DMS79 (cell line): ENCODE measurements at regions not wholly inside any gene's neighbourhood (a gene's known extent, or its start where the extent isn't known, plus 50 kb on each side); places are given as distances from the start of the nearest gene placed in this dataset.
"Not testable (repeated sequence)": the region's sequence is repeated elsewhere in the genome, so short reads cannot be mapped to it uniquely, and the experiment has no call there.

Experiments used
- DNase-seq: peaks from one replicate; lab custom pipeline; 2025; lab: John Stamatoyannopoulos, UW

DNA sequence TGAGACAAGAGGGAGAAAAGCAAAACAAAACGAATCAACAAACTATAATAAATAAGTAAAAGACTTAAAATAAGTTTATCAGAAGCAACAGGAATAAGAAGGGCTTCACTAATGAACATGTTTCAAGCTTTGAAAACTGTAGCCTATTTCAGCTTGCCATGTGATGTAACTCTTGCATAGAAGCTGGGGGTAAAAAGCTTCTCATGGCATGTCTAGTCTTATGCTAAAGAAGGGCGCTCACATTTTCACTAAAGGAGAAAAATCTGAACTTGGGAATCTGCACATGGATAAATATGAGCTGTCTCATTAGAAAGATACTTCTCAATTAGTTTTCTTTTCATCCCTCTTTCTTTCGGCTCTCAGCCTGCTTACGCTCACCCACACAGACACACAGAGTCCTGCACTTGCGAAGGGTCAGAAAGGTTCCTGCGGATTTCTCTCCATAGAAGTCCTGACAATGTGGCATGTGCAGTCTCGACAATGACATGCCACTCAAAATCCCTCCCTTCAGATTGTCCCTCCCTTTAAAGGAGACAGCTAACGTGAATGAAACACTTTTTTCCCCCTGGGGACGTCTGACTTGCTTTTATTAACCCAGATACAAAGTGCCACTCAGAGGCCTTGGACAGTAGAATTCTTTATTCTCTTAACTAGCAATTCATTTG, 568.9 kb upstream of the NR2F2 start:
- no peak for DNase-seq

DNA sequence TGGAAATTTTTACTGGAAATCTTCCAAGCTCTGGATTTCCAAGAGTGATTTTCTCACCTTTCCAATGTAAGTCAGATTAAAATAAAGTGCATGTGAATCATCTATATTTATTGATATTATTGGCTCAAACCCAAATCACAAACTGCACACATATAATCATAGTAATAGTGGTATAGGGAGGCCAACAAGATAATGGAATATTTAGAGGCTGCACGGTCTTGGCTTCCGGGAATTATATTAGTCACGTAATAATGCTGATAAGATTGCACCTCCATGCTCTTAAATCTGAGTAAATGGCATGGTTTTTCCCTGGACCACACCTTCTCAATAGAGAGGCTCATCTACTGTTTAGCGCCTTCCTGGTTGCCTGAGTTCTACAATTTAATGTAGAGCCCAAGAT, 567.1 kb upstream of the NR2F2 start:
- DNase-seq = no peak

DNA sequence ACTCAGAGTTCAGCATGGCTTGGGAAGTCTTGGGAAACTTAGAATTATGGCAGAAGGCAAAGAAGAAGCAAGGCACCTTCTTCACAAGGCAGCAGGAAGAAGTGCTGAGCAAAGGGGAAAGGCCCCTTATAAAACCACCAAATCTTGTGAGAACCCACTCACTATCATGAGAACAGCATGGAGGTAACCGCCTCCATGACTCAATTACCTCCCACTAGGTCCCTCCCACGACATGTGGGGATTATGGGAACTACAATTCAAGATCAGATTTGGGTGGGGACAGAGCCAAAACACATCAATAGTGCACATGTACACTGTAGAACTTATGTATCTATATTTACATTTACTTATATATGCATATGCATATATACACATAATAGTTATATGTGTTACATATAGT, 565.3 kb upstream of the NR2F2 start:
- no peak for DNase-seq

DNA sequence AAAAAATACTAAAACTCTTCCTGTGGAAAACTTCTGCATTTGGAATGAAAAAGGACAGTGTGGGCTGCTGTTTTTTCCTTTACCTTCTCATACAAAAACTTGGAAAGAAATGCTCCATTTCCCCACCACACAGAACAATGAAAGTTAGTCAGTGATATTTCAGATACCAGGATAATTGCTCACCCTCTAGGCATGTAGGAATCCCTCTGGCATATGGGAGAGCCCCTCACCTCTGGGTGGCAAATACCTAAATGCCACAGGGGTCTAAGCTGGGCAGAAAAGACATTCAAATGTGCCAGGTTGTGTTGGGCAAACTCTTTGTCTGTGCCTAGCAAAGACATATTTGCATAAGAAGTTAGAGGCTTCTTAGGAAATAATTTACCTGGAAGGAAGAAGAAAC, 560.3 kb upstream of the NR2F2 start:
- DNase-seq = no peak

DNA sequence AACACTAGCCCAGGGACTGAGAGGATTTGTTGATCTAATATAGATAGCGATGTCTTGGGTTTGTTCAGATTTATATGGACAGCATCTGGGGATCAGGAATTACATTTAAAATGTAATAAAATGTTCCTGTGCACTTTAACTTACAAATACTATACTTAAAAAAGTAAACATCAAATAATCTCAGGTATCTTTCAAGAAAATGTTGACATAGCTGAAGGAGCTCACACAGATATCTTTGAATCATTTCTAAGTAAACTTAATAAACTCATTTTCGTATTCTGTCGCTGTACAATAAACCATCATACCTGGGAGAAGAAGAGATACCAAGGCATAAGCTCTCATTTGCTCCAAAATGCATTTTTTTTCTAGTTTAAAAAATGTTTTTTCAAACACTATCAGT, 557.5 kb upstream of the NR2F2 start:
- no peak for DNase-seq

DNA sequence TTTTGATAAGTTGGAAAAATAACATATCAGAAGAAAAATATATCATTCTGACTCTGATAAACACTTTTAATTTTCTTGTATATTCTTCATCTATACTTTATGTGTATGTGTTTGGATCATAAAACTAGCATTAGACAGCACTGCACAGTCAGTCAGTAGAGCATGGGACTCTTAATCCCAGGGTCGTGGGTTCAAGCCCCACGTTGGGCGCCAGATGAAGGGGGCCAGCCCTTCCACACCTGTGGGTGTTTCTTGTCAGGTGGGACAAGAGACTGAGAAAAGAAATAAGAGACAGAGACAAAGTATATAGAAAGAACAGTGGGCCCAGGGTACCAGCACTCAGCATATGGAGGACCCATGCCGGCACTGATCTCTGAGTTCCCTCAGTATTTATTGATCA, 546.0 kb upstream of the NR2F2 start:
- DNase-seq = no peak

DNA sequence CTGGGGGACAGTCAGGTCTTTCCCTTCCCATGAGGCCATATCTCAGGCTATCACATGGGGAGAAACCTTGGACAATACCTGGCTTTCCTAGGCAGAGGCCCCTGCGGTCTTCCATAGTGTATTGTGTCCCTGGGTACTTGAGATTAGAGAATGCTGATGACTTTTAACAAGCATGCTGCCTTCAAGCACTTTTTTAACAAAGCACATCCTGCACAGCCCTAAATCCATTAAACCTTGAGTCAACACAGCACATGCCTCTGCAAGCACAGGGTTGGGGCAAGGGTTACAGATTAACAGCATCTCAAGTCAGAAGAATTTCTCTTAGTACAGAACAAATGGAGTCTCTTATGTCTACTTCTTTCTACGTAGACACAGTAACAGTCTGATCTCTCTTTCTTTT, 545.2 kb upstream of the NR2F2 start:
- not testable (repeated sequence) for DNase-seq

DNA sequence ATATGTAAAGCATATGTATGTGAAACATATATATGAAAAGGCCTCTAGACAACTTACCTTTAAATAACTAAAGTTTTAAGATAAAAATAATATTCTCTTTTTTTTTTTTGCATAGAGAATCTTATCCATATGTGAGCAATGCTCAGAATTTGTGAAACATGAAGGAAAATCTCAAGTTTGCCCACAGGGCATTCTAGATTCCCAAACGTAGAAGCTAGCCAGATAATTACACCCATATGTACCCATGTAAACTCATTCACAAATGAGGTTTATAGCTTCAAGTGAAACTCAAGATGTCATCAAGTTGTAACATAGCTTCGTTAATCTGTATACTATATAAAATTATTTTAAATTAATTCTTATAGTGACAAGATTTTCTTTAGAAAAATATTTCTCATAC, 537.3 kb upstream of the NR2F2 start:
- no peak for DNase-seq

DNA sequence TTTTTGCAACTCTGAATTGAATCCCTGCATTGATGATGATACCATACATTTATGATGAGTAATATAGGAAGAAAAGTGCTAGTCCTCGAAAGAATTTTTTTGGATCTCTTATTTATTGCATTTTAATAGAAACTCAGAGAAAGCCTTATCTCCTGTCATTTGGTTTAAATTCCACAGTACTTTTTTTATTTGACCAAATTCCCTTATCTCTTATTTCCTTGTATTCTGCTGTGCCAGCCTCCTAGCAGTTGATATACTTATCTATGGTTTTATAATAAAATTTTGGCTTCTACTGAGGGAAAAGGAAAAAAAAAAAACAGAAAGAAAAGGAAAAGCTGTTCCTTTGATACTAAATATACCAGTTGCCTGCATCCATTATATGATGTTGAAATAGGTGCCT, 535.1 kb upstream of the NR2F2 start:
- DNase-seq = no peak

DNA sequence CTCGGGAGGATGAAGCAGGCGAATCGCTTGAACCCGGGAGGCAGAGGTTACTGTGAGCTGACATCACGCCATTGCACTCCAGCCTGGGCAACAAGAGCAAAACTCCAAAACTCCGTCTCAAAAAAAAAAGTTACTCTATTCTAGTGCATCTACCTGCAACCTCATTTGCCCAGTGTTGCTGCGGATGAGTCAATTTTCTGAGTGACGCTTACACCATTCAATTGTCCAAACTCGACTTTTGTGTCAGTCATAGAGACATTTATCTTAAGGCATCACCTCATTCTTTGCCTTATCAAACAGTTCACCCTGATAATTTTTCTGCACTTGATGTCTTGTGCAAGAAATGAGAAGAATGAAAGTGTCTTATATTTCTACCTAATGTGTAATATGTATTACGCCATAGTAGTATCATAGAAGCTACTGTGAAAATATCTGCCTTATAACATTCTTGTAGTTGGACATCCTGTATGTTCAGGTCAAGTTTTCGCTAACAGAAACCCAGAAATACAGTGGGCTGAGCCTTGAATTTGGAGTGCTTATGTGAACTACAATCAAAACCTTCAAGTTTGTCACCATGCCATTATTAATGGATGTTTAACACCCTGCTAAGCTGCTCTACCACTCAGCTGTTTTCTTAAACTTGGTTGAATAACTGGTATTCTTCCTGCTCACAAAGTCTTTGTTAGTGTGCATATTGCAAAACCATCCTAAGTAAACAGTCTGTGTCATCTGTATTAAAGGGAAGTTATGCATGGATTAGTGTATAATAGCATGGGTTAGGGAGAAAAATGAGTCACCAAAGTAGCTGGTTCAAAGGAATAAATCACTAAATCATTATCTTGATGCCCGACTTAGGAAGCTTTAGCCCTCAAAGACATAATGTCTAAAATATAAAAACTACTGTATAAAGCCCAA, 531.0 kb upstream of the NR2F2 start:
- no peak for DNase-seq

DNA sequence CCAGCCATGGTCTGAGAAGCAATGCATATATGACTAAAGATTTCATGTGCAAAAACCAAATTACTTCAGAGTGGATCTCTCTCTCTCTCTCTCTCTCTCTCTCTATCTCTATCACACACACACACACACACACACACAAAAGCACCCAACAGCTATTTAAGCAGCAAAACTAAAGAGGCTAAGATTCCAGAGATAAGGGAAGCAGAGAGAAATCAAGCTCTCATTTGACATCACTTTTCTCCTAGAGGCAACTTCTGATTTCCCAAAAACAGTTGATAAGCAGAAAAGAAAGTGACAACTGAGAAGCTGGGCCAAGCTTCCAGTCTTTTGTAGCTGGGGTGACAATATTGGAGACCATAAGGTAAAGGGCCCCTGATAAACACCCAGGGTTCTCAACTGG, 526.0 kb upstream of the NR2F2 start:
- no peak for DNase-seq

DNA sequence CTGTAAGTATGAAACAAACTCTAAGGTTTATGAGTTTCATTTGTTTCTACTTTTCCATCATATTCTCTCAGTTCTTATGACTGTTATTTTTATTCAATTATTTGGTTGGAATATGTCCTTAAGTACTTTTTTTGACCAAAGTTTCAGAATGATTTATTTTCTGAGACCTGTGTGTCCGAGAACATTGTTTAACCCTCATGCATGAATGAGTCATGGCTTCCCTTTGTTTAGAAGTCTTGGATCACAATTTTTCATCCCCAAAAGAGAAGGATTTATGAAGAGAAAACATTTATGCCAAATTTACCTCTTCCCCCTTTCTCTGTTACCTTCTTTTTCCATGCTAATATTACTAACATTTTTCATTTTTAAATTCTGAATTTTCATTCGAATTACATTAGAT, 518.0 kb upstream of the NR2F2 start:
- no peak for DNase-seq

DNA sequence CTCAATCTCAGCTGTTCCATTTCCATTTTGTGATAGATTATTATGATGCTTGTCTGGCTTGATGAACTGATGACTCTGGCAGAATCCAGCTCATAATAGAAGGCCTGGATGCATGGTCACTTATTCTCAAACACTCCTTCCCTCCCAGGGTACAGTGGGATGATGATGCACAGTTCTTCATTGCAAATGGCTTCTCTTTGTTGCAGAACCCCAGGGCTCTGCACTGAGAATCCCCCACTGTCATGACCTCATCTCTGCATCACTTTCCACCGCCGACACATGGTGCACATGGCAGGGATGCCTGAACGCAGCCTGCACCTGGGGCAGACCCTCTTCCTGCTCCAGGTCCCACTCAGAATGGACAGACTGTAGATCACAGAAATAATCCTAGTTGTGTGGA, 515.6 kb upstream of the NR2F2 start:
- no peak for DNase-seq

DNA sequence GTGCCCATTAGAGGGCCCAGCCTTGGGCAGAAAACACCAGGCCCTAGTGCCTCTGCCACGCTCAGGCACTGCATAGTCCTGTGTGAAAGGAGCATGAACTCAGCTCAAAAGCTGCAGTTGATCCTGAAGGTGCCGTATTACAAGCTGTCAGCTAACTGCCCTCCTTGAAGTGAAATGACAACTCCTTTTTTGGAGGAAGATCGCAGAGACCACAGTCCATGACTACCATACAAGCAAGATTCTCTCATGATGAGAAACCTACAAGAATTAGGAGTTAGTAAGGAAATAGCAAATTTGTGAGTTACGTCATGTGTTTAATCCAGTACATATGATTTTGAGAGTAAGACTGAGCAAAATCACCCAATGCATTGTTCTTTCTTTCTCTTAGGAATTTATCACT, 513.9 kb upstream of the NR2F2 start:
- DNase-seq = no peak

DNA sequence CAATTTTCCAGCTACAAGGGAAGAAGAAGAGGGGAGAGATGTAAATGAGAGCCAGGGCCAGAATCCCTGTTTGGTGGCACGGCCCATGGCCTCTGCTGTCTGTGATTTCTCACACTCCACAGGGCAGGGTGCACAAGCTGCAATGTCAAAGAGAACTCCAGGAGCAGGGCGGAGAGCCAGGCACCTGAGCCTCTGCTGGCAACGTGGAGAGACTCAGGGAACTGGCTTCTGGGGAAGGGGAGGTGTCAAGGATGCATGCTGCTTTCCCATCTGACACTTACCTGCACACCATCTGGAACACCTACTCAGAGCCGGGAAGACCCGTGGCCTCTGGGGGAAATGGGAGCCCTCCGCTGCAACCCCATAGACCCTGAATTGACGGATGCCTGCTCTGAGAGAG, 507.5 kb upstream of the NR2F2 start:
- no peak for DNase-seq

DNA sequence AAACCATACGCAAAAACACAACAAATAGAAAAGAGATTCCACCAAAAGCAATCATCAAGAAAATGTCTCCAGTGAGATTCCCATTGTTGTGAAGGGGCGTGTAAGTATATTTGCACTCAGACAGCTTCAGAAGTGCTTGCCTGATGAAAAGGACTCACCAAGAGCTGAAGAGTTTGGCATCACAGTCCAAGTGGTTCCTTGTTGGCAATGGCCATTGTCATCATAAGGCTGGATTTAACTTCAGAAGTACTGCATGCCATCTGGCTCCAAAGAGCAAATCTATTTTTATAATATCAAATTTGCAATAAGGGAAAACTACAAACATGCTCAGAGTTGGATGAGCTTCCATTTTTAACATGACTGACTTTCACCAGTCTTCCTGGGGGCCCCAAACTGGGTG, 505.3 kb upstream of the NR2F2 start:
- no peak for DNase-seq

DNA sequence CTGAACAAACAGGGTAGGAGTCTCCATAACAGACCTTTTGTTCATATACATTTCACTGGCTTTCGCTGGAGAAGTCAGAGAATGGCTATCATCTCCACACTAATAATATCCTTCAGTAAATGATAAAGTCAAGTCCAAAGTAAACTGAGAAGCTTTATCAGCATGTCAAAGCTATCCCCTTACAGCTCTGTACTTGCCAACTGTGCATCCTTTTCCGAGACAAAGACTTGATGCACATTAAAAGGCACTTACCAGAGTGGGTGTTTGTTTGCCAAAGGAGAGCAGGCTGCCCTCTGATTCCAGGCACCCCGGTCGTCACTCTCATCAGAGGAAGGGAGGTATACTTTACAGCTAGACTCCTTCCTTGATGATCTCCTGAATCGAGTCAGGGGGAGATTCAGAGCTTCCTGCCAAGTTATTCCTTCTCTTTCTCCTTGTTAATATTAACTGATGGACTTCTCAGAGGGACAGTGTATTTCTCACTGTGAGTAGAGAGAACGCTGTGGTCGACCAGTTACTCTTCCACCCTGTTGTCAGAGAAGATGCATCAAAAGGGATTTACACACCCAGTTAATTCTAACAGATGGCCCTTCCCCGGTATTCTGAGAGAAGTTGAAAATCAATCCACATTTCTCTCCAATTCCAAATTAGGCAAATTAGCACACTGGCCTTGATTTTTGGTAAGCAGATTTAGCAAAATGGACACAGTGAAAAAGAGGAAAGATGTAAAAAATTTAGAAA, 504.7 kb upstream of the NR2F2 start:
- no peak for DNase-seq

DNA sequence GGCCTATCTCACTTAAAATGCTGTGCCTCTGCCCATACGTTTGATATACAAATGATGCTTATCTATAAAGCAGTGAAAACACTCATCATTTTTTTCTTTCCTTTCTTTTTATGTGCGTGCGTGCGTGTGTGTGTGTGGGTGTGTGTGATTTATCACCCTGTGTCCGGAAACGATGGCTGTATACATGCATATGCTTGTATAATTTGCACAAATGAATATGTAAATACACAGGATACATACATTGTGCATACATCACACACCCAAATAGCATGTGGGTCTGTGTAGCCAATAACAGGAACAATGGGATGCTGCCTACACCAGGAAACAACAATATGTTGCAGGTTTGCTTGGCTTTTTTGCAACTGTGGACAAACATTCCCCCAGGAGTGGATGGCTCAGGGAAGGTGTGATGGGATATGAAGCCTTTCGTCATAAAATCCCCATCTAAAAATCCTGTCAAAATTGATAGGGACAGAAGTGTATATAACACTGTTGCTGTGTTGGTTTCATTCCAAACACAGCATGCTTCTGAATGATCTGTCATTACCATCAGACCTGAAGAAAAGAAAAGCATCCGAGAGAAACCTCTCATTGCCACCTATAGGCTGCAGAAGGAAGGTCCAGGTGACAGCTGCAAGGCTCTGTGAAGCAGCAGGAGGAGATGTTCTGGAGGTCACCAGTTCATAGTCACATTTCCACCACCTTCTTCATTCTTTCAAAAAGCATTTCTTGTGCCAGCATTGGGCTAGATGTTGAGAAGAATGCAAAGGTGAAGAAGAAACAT, 503.9 kb upstream of the NR2F2 start:
- no peak for DNase-seq

DNA sequence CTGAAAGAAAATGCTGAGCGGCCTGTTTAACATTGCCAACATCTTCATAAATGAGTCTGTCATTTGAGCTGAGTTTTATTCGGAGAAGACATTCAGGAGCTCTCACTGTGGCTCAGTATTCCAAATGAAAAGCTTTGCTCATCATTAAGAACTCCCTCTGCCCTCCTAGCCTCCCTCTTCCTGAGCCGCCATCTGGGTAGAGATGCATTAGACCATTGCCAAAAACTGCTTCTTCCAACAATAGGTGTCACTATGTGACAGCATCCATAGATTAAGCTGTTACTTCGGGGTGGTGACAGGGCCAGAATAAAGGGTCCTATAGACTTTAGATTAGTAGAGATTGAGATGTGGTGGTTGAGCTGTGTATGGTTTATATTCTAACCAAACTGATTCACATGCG, 501.4 kb upstream of the NR2F2 start:
- DNase-seq = no peak

DNA sequence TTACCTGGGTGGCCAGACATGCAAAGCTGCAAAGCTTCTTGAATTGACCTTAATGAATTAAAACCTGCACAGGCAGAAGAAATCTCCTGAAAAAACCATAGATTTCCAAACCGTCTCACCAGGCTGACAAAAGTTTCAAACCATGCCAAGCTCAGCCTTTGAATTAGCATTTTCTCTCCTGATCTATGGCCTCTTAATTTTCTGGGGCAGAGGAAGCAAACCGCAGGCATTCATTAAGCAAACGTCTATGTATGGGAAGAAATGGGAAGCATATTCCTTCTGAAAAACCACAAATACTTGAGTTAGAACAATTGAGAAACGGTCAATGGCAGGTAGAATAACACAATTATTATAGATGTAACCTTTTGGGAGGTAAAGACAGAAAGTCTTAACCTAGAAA, 500.2 kb upstream of the NR2F2 start:
- DNase-seq = no peak

DNA sequence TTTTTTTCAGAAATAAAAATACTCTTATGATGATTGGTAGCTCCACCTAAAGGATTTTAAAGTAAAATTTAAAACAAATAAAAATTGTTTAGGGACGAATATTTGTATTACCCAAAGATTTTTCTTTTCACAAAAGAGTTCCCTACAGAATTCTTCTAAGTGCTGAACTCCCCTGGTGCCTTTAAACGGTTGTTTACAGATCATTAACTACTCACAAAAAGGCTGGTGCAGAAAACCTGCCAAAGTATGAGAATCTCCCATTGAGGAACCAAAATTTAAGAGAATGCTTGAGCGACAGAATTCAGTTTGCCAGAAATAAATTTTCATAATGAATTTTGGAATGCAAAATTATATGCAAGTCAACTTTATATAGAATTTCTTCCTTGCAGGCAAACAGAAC, 497.8 kb upstream of the NR2F2 start:
- no peak for DNase-seq
